NCI-H82 treated with DMSO at 0.1 percent for 48 hours (cell line): ENCODE measurements at regions not wholly inside any gene's neighbourhood (a gene's known extent, or its start where the extent isn't known, plus 50 kb on each side); places are given as distances from the start of the nearest gene placed in this dataset.
"Not testable (repeated sequence)": the region's sequence is repeated elsewhere in the genome, so short reads cannot be mapped to it uniquely, and the experiment has no call there.

Experiments
- DNase-seq: peaks from one replicate; lab custom pipeline; 2025; ENCODE audit not compliant: unreplicated experiment; lab: John Stamatoyannopoulos, UW

GRCh38 chr7:65613644-65614289 lies 240.1 kb downstream of the ZNF92 start:
- not testable (repeated sequence) for DNase-seq

- not testable (repeated sequence) for DNase-seq
Observed at GRCh38 chr7:65616111-65616510, 242.5 kb downstream of the ZNF92 start.

GRCh38 chr7:65620216-65620615 lies 246.6 kb downstream of the ZNF92 start:
- DNase-seq = not testable (repeated sequence)

GRCh38 chr7:65621580-65622201 lies 248.0 kb downstream of the ZNF92 start:
- not testable (repeated sequence) for DNase-seq

GRCh38 chr7:65631236-65631635 lies 241.6 kb upstream of the VKORC1L1 start:
- not testable (repeated sequence) for DNase-seq

- DNase-seq = not testable (repeated sequence)
Observed at GRCh38 chr7:65633587-65634404, 239.1 kb upstream of the VKORC1L1 start.

- DNase-seq = not testable (repeated sequence)
Observed at GRCh38 chr7:65638918-65639317, 234.0 kb upstream of the VKORC1L1 start.

GRCh38 chr7:65639717-65640116 lies 233.2 kb upstream of the VKORC1L1 start:
- DNase-seq = not testable (repeated sequence)

GRCh38 chr7:65643498-65643897 lies 229.4 kb upstream of the VKORC1L1 start:
- DNase-seq = not testable (repeated sequence)

GRCh38 chr7:65647153-65647964 lies 225.5 kb upstream of the VKORC1L1 start:
- DNase-seq = not testable (repeated sequence)

GRCh38 chr7:65651174-65651573 lies 221.7 kb upstream of the VKORC1L1 start:
- not testable (repeated sequence) for DNase-seq

GRCh38 chr7:65651826-65652592 lies 220.9 kb upstream of the VKORC1L1 start:
- DNase-seq = not testable (repeated sequence)

- DNase-seq = not testable (repeated sequence)
Observed at GRCh38 chr7:65652669-65653068, 220.2 kb upstream of the VKORC1L1 start.

GRCh38 chr7:65656494-65657188 lies 216.2 kb upstream of the VKORC1L1 start:
- DNase-seq = not testable (repeated sequence)

GRCh38 chr7:65683362-65683761 lies 189.5 kb upstream of the VKORC1L1 start:
- DNase-seq = not testable (repeated sequence)

GRCh38 chr7:65699026-65699714 lies 173.7 kb upstream of the VKORC1L1 start:
- DNase-seq = not testable (repeated sequence)

- not testable (repeated sequence) for DNase-seq
Observed at GRCh38 chr7:65699715-65700356, 173.0 kb upstream of the VKORC1L1 start.

GRCh38 chr7:65719123-65719798 lies 153.6 kb upstream of the VKORC1L1 start:
- not testable (repeated sequence) for DNase-seq
